WTC11 (cell line): ENCODE measurements at regions not wholly inside any gene's neighbourhood (a gene's known extent, or its start where the extent isn't known, plus 50 kb on each side); places are given as distances from the start of the nearest gene placed in this dataset.

Source experiments
- AFF4 ChIP-seq: sonication (generic); formaldehyde crosslinking; IDR thresholded peaks from 2 replicates; pipeline ENCODE4 v1.8.1; 2023; ENCODE audit warnings: mild to moderate bottlenecking, missing genetic modification reagents, borderline replicate concordance
- ATF2 ChIP-seq: sonication (generic); formaldehyde crosslinking; IDR thresholded peaks from 2 replicates; pipeline ENCODE4 v1.8.1; 2022; ENCODE audit warnings: low read depth, missing genetic modification reagents, borderline replicate concordance
- CREB1 ChIP-seq: sonication (generic); formaldehyde crosslinking; IDR thresholded peaks from 2 replicates; pipeline ENCODE4 v1.8.0; 2023; ENCODE audit warnings: mild to moderate bottlenecking, missing genetic modification reagents
- CTCF ChIP-seq: fragments of 200-600 bp; IDR thresholded peaks from 2 replicates; pipeline ENCODE4 v1.8.0; 2022; ENCODE audit warnings: antibody characterized with exemption
- ETV6 ChIP-seq: sonication (generic); formaldehyde crosslinking; IDR thresholded peaks from 2 replicates; pipeline ENCODE4 v1.8.1; 2022; ENCODE audit warnings: mild to moderate bottlenecking, missing genetic modification reagents
- GABPB1 ChIP-seq: sonication (generic); formaldehyde crosslinking; IDR thresholded peaks from 2 replicates; pipeline ENCODE4 v1.8.1; 2023; ENCODE audit warnings: mild to moderate bottlenecking, missing genetic modification reagents
- MXD4 ChIP-seq: fragments of 250-450 bp; sonication (Bioruptor Pico); IDR thresholded peaks from 2 replicates; pipeline ENCODE4 v1.8.0; 2021; ENCODE audit warnings: mild to moderate bottlenecking, moderate library complexity, borderline replicate concordance
- NR1H2 ChIP-seq: sonication (generic); formaldehyde crosslinking; IDR thresholded peaks from 2 replicates; pipeline ENCODE4 v1.9.0; 2021; ENCODE audit warnings: mild to moderate bottlenecking, moderate library complexity, missing genetic modification reagents
- NR2C2 ChIP-seq: sonication (generic); formaldehyde crosslinking; IDR thresholded peaks from 2 replicates; pipeline ENCODE4 v1.8.0; 2022; ENCODE audit warnings: mild to moderate bottlenecking, missing genetic modification reagents
- ZNF121 ChIP-seq: sonication (generic); formaldehyde crosslinking; IDR thresholded peaks from 2 replicates; pipeline ENCODE4 v1.8.0; 2023; ENCODE audit warnings: missing genetic modification reagents
- TF ChIP-seq, protein P1 (sequence below): fragments of 250-450 bp; sonication (Bioruptor Pico); IDR thresholded peaks from 2 replicates; pipeline ENCODE4 v1.9.0; 2021; ENCODE audit warnings: mild to moderate bottlenecking
- TF ChIP-seq, protein P2 (sequence below): sonication (generic); formaldehyde crosslinking; IDR thresholded peaks from 2 replicates; pipeline ENCODE4 v1.8.1; 2022; ENCODE audit warnings: missing genetic modification reagents, borderline replicate concordance
- TF ChIP-seq, protein P3 (sequence below): sonication (generic); formaldehyde crosslinking; IDR thresholded peaks from 2 replicates; pipeline ENCODE4 v1.8.0; 2022; ENCODE audit warnings: mild to moderate bottlenecking, missing genetic modification reagents
- TF ChIP-seq, protein P4 (sequence below): sonication (generic); formaldehyde crosslinking; IDR thresholded peaks from 2 replicates; pipeline ENCODE4 v1.8.0; 2022; ENCODE audit warnings: mild to moderate bottlenecking, missing genetic modification reagents

DNA sequence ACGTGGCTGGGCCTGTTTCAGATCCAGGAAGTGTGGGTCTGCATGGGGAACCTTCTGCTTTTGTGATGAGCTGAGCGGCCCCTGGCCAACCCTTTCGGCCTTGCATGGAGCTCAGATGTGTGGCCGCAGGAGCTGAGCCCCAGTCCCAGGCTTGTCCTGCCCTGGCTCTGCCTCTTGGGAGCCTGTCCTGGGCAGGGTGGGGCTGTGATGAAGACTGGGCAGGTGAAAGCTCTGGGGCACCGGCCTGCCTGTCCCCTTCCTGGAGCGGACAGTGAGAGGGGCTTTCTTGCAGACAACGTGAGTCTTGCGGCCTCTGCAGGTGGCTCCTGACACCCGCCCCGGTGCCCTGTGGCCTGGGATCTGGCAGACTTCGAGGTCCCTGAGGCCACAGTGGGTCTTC is 1296.6 kb downstream of the BRD1 start:
- TF ChIP-seq CTCF (no peak), MXD4 (CRISPR knock-in tag) (no peak), ETV6 (CRISPR knock-in tag) (no peak), CREB1 (CRISPR knock-in tag) (no peak), ZNF121 (CRISPR knock-in tag) (no peak), NR1H2 (CRISPR knock-in tag) (no peak), AFF4 (CRISPR knock-in tag) (no peak), ATF2 (no peak), NR2C2 (CRISPR knock-in tag) (no peak), GABPB1 (CRISPR knock-in tag) (no peak)
- TF ChIP-seq, protein P1, sequence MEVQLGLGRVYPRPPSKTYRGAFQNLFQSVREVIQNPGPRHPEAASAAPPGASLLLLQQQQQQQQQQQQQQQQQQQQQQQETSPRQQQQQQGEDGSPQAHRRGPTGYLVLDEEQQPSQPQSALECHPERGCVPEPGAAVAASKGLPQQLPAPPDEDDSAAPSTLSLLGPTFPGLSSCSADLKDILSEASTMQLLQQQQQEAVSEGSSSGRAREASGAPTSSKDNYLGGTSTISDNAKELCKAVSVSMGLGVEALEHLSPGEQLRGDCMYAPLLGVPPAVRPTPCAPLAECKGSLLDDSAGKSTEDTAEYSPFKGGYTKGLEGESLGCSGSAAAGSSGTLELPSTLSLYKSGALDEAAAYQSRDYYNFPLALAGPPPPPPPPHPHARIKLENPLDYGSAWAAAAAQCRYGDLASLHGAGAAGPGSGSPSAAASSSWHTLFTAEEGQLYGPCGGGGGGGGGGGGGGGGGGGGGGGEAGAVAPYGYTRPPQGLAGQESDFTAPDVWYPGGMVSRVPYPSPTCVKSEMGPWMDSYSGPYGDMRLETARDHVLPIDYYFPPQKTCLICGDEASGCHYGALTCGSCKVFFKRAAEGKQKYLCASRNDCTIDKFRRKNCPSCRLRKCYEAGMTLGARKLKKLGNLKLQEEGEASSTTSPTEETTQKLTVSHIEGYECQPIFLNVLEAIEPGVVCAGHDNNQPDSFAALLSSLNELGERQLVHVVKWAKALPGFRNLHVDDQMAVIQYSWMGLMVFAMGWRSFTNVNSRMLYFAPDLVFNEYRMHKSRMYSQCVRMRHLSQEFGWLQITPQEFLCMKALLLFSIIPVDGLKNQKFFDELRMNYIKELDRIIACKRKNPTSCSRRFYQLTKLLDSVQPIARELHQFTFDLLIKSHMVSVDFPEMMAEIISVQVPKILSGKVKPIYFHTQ (CRISPR knock-in tag), result no peak
- TF ChIP-seq, protein P2, sequence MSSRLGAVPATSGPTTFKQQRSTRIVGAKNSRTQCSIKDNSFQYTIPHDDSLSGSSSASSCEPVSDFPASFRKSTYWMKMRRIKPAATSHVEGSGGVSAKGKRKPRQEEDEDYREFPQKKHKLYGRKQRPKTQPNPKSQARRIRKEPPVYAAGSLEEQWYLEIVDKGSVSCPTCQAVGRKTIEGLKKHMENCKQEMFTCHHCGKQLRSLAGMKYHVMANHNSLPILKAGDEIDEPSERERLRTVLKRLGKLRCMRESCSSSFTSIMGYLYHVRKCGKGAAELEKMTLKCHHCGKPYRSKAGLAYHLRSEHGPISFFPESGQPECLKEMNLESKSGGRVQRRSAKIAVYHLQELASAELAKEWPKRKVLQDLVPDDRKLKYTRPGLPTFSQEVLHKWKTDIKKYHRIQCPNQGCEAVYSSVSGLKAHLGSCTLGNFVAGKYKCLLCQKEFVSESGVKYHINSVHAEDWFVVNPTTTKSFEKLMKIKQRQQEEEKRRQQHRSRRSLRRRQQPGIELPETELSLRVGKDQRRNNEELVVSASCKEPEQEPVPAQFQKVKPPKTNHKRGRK (CRISPR knock-in tag), result no peak
- TF ChIP-seq, protein P3, sequence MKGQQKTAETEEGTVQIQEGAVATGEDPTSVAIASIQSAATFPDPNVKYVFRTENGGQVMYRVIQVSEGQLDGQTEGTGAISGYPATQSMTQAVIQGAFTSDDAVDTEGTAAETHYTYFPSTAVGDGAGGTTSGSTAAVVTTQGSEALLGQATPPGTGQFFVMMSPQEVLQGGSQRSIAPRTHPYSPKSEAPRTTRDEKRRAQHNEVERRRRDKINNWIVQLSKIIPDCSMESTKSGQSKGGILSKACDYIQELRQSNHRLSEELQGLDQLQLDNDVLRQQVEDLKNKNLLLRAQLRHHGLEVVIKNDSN, result no peak
- TF ChIP-seq, protein P4, sequence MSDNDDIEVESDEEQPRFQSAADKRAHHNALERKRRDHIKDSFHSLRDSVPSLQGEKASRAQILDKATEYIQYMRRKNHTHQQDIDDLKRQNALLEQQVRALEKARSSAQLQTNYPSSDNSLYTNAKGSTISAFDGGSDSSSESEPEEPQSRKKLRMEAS (CRISPR knock-in tag), result no peak
